ENCODE measurements at regions not wholly inside any gene's neighbourhood (a gene's known extent, or its start where the extent isn't known, plus 50 kb on each side); places are given as distances from the start of the nearest gene placed in this dataset.
"Not testable (repeated sequence)": the region's sequence is repeated elsewhere in the genome, so short reads cannot be mapped to it uniquely, and the experiment has no call there.

GRCh38 chr9:93813221-93814076 lies 141.7 kb downstream of the BARX1 start:
- DNase-seq (ENCODE audit: low spot score): no peak

- no peak for DNase-seq (ENCODE audit: low spot score)
Observed at GRCh38 chr9:93812410-93812668, 142.8 kb downstream of the BARX1 start.

GRCh38 chr9:93810028-93810971 lies 144.9 kb downstream of the BARX1 start:
- no peak for DNase-seq (ENCODE audit: low spot score)

GRCh38 chr9:93809204-93809940 lies 145.8 kb downstream of the BARX1 start:
- no peak for DNase-seq (ENCODE audit: low spot score)

DNA sequence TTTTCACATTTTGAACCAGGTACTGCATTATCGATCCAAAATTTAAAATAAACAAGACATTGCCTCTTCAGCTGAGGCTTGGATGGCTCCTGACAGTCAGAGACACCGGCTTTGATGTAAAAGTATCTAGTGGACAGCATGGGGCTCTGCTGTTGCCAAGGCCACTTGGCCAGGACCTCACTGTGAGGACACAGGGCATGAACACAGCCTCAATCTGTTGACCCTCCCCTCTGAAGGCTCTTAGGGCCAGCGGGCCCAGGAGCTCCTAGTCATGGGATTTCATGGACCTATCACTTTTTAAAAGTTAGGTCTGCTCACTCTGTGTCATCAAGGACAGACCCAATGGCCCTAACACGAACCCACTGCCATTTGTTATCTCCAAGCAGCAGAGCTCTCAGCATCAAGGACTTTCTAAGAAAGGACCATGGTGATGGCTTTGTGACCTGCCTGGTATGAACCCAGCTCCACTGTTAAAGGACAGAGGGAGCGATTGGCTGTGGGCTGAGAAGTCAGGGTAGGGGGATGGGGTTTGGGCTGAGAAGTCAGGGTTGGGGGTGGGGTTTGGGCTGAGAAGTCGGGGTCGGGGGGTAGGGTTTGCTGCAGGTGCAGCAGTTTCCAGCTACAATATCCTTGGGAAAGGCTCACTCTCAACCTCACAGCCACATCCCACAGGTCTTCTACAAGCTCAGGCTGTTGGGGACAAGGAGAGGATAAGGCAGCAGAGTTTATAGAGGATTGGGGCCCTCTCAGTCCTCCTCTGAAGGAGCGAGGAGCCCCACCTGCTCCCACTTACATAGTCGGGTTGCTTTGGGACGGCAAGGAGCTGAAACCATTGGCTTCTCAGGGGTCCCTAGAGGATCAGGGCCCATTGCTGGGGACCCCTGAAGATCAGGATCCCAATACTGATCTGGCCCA lies 146.8 kb downstream of the BARX1 start:
- DNase-seq (ENCODE audit: low spot score): no peak

- no peak for DNase-seq (ENCODE audit: low spot score)
Observed at GRCh38 chr9:93807166-93808074, 147.7 kb downstream of the BARX1 start.

DNA sequence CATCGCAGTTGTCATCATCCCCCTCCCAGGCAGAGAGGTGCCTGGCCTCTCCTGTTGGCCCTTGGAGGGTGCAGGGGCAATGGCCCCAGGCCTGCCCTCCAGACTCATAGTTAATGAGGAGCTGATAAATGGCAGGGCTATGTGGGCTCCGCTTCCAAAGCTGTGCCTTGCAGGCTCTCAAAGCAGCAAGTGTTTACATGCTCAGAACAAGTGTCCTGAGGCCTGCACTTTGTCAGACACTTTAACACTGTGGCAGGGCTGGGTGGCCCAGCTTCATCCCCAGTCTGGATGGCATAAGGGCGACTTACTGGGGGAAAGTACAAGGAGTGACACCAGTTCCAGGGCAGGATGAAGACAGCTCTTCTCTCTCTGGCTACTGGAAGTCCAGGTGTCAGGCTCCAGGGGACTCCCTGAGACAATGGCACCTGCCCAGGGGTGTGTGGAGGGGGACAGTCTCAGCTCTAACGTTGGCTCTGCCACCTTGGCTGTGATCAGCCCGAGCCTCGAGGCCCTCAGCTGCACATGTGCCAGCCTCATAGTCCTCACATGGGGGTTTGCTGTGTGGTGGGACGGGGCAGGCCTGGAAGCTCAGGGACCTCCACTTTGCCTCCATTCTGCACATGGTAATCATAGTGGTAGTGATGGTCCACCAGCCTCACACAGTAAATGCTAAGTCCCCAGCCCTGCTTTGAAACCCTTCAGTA lies 153.4 kb downstream of the BARX1 start:
- DNase-seq (ENCODE audit: low spot score): no peak

- DNase-seq (ENCODE audit: low spot score): no peak
Observed at GRCh38 chr9:93801120-93801519, 154.0 kb downstream of the BARX1 start.

- no peak for DNase-seq (ENCODE audit: low spot score)
Observed at GRCh38 chr9:93792358-93792757, 162.8 kb downstream of the BARX1 start.

GRCh38 chr9:93786204-93786603 lies 169.0 kb downstream of the BARX1 start:
- no peak for DNase-seq (ENCODE audit: low spot score)

- DNase-seq (ENCODE audit: low spot score): no peak
Observed at GRCh38 chr9:93776873-93777272, 178.3 kb downstream of the BARX1 start.

DNA sequence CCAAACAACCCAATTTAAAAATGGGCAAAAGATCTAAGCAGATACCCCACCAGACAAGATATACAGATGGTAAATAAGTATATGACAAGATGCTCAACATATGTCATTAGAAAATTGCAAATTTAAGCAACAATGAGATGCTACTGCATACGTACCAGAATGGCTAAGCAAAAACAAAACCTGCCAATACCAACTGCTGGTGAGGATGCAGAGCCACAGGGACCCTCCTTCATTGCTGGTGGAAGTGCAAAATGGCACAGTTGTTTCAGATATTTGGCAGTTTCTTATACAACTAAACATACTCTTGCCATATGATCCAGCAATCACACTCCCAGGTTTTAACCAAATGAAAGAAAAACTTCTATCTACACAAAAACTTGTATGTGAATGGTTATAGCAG lies 178.9 kb downstream of the BARX1 start:
- no peak for DNase-seq (ENCODE audit: low spot score)

- no peak for DNase-seq (ENCODE audit: low spot score)
Observed at GRCh38 chr9:93774331-93775102, 180.6 kb downstream of the BARX1 start.

DNA sequence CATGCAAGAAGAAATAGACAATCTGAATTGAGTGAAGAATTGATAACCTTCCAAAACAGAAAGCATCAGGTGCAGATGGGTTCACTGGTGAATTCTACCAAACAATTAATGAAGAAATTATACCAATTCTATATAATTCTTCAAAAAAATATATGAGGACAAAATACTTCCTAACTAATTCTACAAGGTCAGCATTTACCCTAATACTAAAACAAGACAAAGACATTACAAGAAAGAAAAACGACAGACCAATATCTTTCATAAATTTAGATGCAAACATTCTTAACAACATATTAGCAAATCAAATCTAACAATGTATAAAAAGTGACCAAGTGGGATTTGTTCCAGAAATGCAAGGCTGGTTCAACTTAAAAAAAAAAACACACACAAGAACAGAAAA lies 183.9 kb downstream of the BARX1 start:
- no peak for DNase-seq (ENCODE audit: low spot score)

- no peak for DNase-seq (ENCODE audit: low spot score)
Observed at GRCh38 chr9:93761822-93762221, 185.4 kb downstream of the PHF2 start.

GRCh38 chr9:93750045-93750444 lies 173.7 kb downstream of the PHF2 start:
- no peak for DNase-seq (ENCODE audit: low spot score)

DNA sequence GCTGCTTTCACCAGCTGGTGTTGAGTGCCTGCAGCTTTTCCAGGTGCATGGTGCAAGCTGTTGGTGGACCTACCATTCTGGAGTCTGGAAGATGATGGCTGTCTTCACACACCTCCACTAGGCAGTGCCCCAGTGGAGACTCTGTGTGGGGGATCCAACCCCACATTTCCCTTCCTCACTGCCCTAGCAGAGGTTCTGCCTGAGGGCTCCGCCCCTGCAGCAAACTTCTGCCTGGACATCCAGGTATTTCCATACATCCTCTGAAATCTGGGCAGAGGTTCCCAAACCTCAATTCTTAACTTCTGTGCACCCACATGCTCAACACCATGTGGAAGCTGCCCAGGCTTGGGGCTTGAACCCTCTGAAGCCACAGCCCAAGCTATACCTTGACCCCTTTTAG lies 172.4 kb downstream of the PHF2 start:
- not testable (repeated sequence) for DNase-seq (ENCODE audit: low spot score)

DNA sequence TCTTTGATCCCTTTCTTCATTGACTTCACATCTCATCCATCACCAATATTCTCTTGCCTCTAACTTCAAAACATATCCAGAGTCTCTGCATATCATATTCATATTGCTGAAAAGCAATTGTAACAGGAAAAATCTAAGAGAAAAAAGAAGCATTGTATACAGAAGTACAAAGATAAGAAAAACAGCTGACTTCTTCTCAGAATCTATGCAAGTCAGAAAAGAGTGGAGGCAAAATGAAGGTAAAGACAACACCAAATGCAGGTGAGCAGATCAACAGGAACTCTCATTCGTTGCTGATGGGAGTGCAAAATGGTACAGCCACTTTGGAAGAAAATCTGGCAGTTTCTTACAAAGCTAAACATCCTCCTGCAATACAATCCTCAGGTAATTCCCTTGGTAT lies 155.6 kb downstream of the PHF2 start:
- no peak for DNase-seq (ENCODE audit: low spot score)

DNA sequence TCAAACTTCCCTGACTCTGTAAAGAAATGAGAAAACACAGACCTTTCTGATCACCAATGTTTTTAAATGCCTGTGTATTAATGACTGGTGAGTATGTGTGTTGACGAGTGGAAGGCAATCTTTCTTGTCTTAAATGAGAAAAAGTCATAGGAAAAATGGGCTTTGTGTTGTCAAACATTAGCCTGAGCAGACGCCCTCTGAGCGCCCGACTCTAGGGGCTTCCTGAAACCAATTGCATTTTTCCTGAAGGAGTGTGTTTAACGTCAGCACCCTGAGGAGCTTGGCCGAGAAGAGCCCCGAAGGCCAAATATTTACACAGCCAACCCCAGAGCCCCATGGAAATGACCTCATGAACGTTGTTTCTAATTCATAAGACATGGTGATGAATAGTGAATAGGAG lies 154.3 kb downstream of the PHF2 start:
- DNase-seq (ENCODE audit: low spot score): no peak
